A673 (cell line): ENCODE measurements at regions not wholly inside any gene's neighbourhood (a gene's known extent, or its start where the extent isn't known, plus 50 kb on each side); places are given as distances from the start of the nearest gene placed in this dataset.

Source experiments
- BruUV-seq: library from RNA; stranded (reverse); fragments of 400-500 nt; replicated peaks from 2 replicates; lab custom pipeline; 2021; lab: Mats Ljungman, UMichigan
- CTCF ChIA-PET: fragments of 300-600 bp; sonication (Branson Sonifier 250); formaldehyde crosslinking; loops from one replicate; lab custom pipeline; 2022; ENCODE audit warnings: antibody characterized with exemption; lab: Charles Lee
- POLR2A ChIA-PET: fragments of 300-600 bp; sonication (Branson Sonifier 250); formaldehyde crosslinking; loops from one replicate; lab custom pipeline; 2022; ENCODE audit warnings: antibody characterized with exemption; ENCODE audit not compliant: low non-redundant PET; lab: Charles Lee
- DNase-seq: peaks from one replicate; pipeline ENCODE4 v3.0.0-alpha.2; 2015; ENCODE audit warnings: low spot score
- H3K27ac ChIP-seq: fragments of 200-600 bp; sonication (generic); 2 replicates; pipeline ENCODE4 v1.5.1; 2016; ENCODE audit warnings: mixed run types, low read depth, mild to moderate bottlenecking, mixed read lengths, antibody characterized with exemption, low read length; ENCODE audit not compliant: poor library complexity, severe bottlenecking
- H3K27me3 ChIP-seq: fragments of 200-600 bp; sonication (generic); replicated peaks from 2 replicates; pipeline ENCODE4 v1.6.1; 2017; ENCODE audit warnings: mixed run types, low read depth, mild to moderate bottlenecking, mixed read lengths, antibody characterized with exemption, low read length; ENCODE audit not compliant: insufficient read depth, poor library complexity
- H3K36me3 ChIP-seq: fragments of 200-600 bp; sonication (generic); 2 replicates; pipeline ENCODE4 v1.6.1; 2016; ENCODE audit warnings: mixed run types, mild to moderate bottlenecking, mixed read lengths, antibody characterized with exemption, low read length; ENCODE audit not compliant: insufficient read depth, poor library complexity, severe bottlenecking
- H3K4me1 ChIP-seq: fragments of 200-600 bp; sonication (generic); 2 replicates; pipeline ENCODE4 v1.6.1; 2017; ENCODE audit warnings: mixed run types, mild to moderate bottlenecking, mixed read lengths, antibody characterized with exemption, low read length; ENCODE audit not compliant: insufficient read depth, poor library complexity, severe bottlenecking
- H3K4me3 ChIP-seq: fragments of 200-600 bp; sonication (generic); 2 replicates; pipeline ENCODE4 v1.5.1; 2016; ENCODE audit warnings: low read depth, mixed run types, mild to moderate bottlenecking, mixed read lengths, low read length; ENCODE audit not compliant: poor library complexity, severe bottlenecking
- H3K9me3 ChIP-seq: fragments of 200-600 bp; sonication (generic); 2 replicates; pipeline ENCODE4 v1.6.1; 2016; ENCODE audit warnings: mixed run types, low read depth, mild to moderate bottlenecking, mixed read lengths, antibody characterized with exemption, low read length; ENCODE audit not compliant: poor library complexity, severe bottlenecking
- EZH2 ChIP-seq: fragments of 200-600 bp; sonication (generic); IDR thresholded peaks from 2 replicates; pipeline ENCODE4 v1.6.1; 2017; ENCODE audit warnings: borderline replicate concordance, low read depth, mild to moderate bottlenecking, mixed read lengths, antibody characterized with exemption, low read length; ENCODE audit not compliant: poor library complexity, severe bottlenecking
- intact Hi-C: fragments of 100-400 bp; cut with micrococcal nuclease; formaldehyde crosslinking; loops from one replicate; pipeline ENCODE4 v1.10.0; 2022; ENCODE audit not compliant: unreplicated experiment
- TF ChIP-seq, protein P1 (sequence below): fragments of 300-800, 200-600 bp; sonication (generic); conservative IDR thresholded peaks from 2 replicates; pipeline ENCODE4 v1.5.1; 2017; ENCODE audit warnings: low read depth, mild to moderate bottlenecking, antibody characterized with exemption, low read length, moderate library complexity, mixed read lengths

DNA sequence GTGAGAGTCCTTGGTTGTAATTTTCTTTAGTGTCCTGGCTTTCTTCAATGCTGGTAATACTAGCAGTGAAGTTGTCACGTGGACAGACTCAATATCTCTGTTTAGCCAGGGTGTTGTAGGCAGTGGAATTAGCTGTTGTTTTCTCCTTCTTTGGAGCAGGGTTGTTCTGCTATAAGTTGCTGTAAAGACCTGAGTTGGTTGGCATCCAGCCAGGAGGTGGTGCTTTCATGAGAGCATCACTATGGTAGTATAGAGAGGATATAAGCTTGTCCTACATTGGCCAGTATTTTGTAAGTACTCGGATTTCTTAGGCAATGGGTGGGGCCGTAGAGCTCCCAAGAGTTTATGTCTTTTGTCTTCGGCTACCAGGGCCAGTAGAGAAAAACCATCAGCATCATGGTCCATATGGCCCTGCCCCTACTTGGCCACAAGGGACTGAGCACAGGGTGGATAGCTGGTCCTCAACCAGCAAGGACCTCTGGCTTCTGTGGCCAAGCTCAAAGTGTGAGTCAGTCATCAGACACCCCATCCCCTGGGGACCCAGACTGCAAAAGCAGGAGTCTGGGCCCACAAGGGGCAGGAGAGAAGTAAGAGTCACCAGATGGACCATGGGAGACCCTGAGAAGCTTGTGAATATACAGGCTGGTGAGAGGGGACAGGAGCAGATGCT, 127.9 kb upstream of the NXT1 start:
- no TSS peak for BruUV-seq
- Histone ChIP-seq H3K4me1 (no peaks in the 10 kb centered on the region), H3K27ac (no peak overlapping the region), H3K4me3 (no peak overlapping the region), H3K36me3 (no peaks in the 10 kb centered on the region), H3K9me3 (peaks cover 6% of the 10 kb centered on the region), H3K27me3 (peaks cover 3% of the 10 kb centered on the region)
- intact Hi-C loops, result no loop called here
- TF ChIP-seq, protein P1, sequence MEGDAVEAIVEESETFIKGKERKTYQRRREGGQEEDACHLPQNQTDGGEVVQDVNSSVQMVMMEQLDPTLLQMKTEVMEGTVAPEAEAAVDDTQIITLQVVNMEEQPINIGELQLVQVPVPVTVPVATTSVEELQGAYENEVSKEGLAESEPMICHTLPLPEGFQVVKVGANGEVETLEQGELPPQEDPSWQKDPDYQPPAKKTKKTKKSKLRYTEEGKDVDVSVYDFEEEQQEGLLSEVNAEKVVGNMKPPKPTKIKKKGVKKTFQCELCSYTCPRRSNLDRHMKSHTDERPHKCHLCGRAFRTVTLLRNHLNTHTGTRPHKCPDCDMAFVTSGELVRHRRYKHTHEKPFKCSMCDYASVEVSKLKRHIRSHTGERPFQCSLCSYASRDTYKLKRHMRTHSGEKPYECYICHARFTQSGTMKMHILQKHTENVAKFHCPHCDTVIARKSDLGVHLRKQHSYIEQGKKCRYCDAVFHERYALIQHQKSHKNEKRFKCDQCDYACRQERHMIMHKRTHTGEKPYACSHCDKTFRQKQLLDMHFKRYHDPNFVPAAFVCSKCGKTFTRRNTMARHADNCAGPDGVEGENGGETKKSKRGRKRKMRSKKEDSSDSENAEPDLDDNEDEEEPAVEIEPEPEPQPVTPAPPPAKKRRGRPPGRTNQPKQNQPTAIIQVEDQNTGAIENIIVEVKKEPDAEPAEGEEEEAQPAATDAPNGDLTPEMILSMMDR, result no peak
- no peak for TF ChIP-seq EZH2
- CTCF ChIA-PET, result no interaction called here
- POLR2A ChIA-PET, result no interaction called here
- DNase-seq, result no peak

DNA sequence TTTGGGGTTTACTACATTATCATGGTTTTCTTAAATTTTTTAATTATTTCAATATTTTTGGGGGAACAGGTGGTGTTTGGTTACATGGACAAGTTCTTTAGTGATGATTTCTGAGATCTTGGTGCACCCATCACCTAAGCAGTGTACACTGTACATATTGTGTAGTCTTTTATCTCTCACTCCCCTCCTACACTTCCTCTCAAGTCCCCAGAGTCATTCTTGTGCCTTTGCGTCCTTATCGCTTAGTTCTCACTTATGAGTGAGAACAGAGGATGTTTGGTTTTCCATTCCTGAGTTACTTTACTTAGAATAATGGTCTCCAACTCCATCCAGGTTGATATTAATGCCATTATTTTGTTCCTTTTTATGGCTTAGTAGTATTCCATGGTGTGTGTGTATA, 130.9 kb upstream of the CD93 start:
- ChIA-PET POLR2A (no interaction called here), CTCF (no interaction called here)
- peaks cover 11% of the 10 kb centered on the region for H3K27me3 ChIP-seq
- H3K4me3 ChIP-seq, result no peak overlapping the region
- no peaks in the 10 kb centered on the region for H3K4me1 ChIP-seq
- intact Hi-C loops, result no loop called here
- TF ChIP-seq, protein P1, result no peak
- no peak for TF ChIP-seq EZH2
- H3K36me3 ChIP-seq, result no peaks in the 10 kb centered on the region
- peaks cover 6% of the 10 kb centered on the region for H3K9me3 ChIP-seq
- DNase-seq, result no peak
- no TSS peak for BruUV-seq
- no peak overlapping the region for H3K27ac ChIP-seq

DNA sequence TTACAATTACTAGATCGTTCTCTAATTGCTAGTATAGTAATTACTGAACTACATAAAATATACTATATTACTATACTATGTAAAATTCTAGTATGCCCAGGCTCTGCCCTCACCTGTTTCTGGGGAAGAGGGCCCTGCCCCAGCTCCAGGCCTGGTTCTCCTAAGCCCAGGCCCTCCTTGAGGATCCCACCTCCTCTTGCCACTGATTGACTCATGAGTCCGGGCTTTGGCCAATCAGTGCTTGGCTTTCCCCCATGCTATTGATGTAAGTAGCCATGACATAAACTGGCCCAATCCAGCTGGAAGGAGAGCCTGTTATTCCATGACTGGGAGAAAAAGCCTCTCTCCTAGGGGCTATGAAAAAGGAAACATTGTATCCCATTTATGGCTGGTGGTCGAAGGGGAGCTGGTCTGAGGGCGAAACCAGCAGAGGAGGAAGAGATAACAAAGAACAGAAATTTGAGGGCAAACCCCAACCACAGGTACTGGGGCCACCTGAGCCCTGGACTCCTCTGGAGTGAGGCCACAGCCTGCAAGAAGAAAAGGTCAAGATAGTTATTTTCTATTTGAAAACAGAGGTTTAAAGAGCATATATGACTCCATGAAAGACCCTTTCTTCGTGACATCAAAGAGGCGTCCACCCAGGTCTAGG, 129.3 kb upstream of the CD93 start:
- Histone ChIP-seq H3K27ac (no peak overlapping the region), H3K4me1 (no peaks in the 10 kb centered on the region), H3K9me3 (peaks cover 6% of the 10 kb centered on the region), H3K4me3 (no peak overlapping the region), H3K27me3 (peaks cover 25% of the 10 kb centered on the region), H3K36me3 (no peaks in the 10 kb centered on the region)
- intact Hi-C loops, result no loop called here
- POLR2A ChIA-PET, result no interaction called here
- no TSS peak for BruUV-seq
- CTCF ChIA-PET, result no interaction called here
- TF ChIP-seq, protein P1, result no peak
- TF ChIP-seq EZH2, result no peak
- DNase-seq, result no peak
